ENCODE measurements at regions not wholly inside any gene's neighbourhood (a gene's known extent, or its start where the extent isn't known, plus 50 kb on each side); places are given as distances from the start of the nearest gene placed in this dataset.

DNA sequence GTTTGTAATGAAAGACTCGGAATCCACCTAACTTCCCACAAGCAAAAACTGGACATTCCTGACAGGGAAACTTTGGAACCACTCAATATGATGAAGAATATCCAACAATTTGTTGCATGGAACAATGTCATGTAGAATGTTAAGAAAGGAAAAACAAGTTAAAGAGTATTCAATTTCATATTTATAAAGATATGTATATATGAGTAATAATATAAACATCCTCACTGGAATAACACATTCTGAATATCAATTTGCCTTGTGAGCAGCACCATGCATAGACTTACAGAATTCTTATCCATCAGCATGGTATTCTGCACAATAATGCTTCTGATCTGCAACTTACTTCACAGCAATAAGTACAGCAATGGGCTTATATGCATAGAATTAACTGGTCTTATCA, 650.3 kb downstream of the SEMA5A start:
- TF ChIP-seq, protein P1, sequence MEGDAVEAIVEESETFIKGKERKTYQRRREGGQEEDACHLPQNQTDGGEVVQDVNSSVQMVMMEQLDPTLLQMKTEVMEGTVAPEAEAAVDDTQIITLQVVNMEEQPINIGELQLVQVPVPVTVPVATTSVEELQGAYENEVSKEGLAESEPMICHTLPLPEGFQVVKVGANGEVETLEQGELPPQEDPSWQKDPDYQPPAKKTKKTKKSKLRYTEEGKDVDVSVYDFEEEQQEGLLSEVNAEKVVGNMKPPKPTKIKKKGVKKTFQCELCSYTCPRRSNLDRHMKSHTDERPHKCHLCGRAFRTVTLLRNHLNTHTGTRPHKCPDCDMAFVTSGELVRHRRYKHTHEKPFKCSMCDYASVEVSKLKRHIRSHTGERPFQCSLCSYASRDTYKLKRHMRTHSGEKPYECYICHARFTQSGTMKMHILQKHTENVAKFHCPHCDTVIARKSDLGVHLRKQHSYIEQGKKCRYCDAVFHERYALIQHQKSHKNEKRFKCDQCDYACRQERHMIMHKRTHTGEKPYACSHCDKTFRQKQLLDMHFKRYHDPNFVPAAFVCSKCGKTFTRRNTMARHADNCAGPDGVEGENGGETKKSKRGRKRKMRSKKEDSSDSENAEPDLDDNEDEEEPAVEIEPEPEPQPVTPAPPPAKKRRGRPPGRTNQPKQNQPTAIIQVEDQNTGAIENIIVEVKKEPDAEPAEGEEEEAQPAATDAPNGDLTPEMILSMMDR (IDR thresholded peaks at IDR 0.05; ENCODE audit: control extremely low read depth in 1 of 3, insufficient read depth in 1 of 3, low read depth in 1 of 3, low read length in 3 of 3): no peak
- TF ChIP-seq SP2 (IDR thresholded peaks at IDR 0.05; ENCODE audit: low read length): no peak
- no peak for TF ChIP-seq EP300 (IDR thresholded peaks at IDR 0.05; ENCODE audit: borderline replicate concordance in 1 of 2, low read depth in 2 of 2, low read length in 2 of 2)
- no peak for TF ChIP-seq NANOG (IDR thresholded peaks at IDR 0.05; ENCODE audit: insufficient read depth, low read depth, low read length, poor library complexity, severe bottlenecking)
- TF ChIP-seq TAF1 (IDR thresholded peaks at IDR 0.05; ENCODE audit: low read depth, low read length): no peak

Data from H1 (cell line).